ENCODE measurements at regions not wholly inside any gene's neighbourhood (a gene's known extent, or its start where the extent isn't known, plus 50 kb on each side); places are given as distances from the start of the nearest gene placed in this dataset.

DNA sequence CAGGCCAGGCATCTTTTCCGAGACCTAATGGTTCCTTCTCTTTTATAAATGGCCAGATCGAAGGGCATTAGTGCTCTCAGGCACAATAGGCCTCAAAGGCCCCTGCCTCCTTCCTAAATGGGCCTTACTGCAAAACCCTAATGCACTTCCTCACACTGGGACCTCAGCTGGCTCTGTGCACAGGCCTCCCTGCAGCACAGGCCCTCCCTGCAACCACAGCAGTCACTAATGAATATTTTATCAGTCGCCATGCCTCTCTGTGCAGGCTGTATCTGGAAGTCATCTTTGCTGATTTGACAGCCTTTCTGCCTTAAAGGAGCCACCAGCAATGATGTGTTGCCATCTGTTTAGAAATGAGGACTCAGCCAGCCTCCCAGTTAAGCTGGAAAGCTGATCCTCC lies 54.9 kb upstream of the SDK1 start:
- no peak for DNase-seq (ENCODE audit: low spot score in 2 of 2)
- FAIRE-seq = no peak

GRCh38 chr7:3246651-3247050 lies 54.4 kb upstream of the SDK1 start:
- FAIRE-seq = no peak
- no peak for DNase-seq (ENCODE audit: low spot score in 2 of 2)

- FAIRE-seq (no peak), DNase-seq (ENCODE audit: low spot score in 2 of 2) (no peak)
Measured at GRCh38 chr7:3250725-3251124, 50.3 kb upstream of the SDK1 start.
